ENCODE measurements at regions not wholly inside any gene's neighbourhood (a gene's known extent, or its start where the extent isn't known, plus 50 kb on each side); places are given as distances from the start of the nearest gene placed in this dataset.

DNA sequence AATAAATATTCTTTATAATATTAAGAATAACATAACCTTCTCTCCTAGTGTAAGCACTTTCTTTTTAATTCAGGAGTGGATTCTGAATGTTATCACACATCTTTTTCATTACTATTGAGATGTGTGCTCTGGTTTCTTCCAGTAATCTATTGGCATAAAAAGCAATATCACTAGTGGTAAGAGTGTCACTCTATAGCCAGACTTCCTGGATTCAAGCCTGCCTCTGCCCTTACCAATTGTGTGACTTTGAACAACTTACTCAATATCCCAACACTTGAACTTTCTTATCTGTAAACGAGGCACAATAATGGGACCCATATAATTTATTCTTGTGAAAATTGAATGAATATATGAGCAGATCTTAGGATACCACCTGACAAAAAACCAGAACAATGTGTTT, 71.0 kb downstream of the SEM1 start:
- no peak for DNase-seq (ENCODE audit: low spot score)

DNA sequence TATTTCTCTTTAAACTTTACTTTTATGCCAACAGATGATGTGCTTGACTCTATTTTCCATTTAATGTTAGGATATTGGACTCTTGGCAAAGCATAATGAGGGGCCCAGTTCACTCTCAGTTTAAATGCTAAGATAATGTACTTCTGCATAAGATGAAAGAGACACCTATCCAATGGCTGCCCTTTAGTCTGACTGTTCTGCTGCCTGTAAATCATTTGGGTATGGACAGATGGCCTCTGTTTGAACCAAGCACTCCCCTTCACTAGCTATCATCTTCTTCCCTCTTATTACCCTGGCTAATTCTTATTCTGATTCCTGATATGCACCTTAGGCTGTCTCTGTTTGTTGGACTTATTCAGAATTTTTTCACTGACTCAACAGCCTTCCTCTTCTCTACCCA, 72.1 kb downstream of the SEM1 start:
- no peak for DNase-seq (ENCODE audit: low spot score)

DNA sequence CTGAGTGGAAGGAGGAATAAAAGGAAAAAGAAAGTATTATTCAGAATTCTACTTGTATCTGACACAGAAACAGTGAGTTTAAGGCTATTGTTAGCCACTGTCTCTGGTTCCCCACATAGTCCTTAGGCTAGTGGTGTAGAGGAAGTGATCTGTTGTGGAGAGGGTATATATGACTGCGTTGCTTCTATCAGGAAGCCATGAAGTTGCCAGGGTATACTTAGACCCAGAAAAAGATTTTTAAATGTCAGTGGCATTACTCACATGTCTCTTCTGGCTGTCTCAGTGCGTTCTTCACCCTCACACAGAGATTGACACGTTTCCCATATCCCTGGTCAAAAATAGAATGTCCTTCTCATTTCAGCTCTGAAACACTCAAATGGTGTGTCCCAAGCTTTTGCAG, 72.7 kb downstream of the SEM1 start:
- DNase-seq (ENCODE audit: low spot score) = no peak

DNA sequence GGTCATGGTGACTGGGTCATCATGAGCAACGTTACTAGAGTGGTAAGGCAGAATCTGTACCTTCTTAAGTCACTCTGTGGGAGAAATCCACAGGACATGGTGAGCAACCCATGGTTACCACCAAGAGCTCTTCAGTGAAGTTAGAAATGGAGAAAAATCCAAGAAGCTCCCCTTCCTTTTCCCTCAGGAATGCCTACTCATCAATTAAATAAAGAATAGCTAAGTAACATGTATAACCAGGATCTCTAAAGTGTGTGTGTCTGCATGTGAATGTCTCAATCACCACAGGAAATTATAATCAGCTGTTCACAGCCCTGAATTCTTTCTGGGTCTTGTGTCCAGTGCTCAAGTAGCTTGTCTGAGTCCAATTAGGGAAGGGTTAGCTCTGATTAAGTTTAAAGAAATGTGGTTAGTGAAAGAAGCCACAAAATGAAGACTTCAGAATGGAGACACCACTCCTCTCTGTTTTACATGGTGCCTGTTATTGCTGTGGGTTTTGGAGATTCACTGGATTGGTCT, 73.2 kb downstream of the SEM1 start:
- no peak for DNase-seq (ENCODE audit: low spot score)

DNA sequence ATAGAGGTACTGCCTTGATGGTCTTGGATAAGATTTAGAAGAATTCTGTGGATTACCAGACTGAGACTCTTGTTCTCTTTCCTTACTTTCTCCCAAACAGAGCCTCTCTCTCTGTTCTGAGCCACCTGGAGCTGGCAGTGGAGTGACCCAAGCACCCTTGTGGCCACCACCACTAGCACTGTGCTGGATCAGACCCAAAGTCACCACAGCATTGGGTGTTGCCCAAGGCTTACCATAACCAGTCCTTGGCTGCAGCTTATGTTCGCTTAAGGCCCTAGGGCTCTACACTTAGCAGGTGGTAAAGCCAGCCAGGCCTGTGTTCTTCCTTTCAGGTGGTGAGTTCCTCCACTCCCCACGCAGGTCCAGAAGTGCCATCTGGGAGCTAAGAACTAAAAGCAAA, 79.8 kb downstream of the SEM1 start:
- DNase-seq (ENCODE audit: low spot score) = no peak

DNA sequence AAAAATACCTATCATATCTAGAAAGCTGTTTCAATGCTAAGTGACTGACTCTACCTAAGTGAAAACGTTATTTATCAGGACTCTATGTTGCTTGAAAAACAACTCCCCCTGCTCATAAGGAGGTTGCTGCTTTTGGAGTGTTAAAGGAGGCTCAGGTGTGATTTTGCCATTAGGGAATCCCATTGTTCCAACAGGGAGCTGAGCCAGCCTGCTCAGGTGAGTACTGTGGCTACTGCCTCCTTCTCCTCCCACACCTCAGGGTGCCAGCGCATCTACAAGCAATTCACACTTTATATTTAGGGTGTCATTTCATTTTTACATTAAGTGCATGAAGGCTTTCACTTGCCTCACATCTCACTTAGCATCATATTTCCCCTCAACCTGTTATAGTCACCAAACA, 84.7 kb downstream of the SEM1 start:
- no peak for DNase-seq (ENCODE audit: low spot score)

DNA sequence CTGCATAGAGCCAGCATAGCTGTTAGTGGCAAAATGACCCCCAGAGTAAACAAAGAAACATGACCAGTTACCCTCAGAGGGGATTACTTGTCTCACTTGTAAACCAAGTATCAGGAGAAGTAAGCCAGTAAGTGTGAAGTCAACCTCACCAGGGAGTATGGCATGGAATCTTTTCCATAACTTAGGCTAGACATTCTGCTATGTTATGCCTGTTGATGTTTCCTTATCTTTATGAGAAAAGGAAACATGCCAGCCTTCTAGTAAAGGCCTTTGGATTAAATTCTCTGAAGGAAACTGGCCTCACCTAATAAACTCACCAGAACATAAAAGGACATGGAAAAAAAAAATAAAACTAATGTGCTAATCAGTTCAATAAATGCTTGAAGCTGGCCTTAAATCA, 87.7 kb downstream of the SEM1 start:
- DNase-seq (ENCODE audit: low spot score) = no peak

DNA sequence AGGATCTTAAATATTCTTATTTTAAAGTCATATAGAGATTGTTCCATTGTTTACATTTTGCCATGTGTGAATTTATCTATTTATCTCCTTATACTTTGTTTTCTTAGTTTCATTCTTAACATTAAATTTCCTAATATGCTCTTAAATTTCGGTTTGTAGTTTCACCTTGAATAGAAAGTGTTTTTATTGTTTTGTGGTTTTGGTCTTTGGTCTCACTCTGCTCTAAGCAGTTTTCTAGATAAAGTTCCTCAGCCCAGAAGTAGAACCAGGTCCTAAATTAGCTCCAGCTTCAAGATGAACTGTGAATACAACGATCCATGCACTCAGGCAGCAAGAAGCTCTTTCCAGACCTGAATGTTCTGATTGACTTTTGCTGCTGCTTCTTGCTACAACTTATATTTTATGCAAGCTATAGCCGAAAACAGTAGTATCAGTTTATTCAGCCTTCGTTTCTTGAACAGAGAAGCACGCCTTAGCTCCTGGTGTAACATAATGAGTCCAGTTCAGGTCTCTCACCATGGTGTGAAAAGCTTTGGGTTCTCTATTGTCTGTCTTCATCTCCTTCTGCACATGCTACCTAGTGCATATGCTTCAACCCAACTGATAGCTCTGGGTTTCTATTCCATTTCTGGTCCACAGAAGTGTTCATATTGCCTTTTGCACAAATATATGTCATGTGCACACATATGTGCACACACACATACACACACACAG, 95.3 kb downstream of the SEM1 start:
- no peak for DNase-seq (ENCODE audit: low spot score)

DNA sequence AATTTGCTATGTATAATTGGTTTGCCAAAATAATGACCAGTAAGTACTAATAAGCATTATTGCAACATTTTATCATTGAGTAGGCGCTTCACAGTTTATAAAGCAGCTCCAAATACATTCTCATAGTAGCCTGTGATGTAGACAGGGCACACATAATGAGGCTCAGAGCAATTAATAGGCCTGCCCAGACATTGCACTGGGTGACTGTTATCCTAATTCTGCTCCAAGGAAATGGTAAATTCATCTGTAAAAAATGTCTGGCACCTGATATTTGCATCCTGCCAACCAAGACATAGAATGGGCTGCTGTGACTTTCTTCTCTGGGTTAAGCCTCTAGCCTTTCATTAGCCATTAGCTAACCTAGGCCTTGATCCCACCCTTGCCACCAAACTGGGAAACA, 97.6 kb downstream of the SEM1 start:
- DNase-seq (ENCODE audit: low spot score) = no peak

DNA sequence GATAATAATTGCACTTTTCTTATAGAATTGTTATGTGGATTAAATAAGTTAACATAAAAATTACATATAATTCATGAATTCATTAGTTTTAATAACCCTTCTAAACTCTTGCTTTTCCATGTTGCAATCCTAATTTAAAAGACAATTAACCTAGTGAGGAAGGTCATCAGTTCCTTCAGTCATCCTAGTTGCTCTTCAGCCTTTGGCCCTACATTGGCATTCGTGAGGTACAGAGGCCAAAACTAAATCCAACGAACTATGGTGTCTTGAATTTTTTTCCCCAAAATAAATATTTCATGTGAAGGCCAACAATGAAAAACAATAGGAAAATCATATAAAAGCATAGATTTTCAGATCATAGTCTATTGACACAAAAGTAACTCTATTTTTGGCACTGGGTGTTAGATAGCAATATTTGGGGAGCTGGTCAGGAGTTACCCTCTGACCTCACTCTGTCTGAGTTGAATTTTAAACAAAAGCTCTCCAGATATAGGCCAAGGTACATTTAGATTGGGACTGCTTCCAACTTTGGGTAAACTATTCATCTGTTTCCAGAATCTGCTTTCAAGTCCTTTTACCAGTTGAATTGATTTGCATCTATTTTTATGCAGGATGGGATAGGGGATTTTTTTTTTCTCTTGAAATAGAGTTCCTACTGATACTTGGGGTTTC, 104.5 kb downstream of the SEM1 start:
- DNase-seq (ENCODE audit: low spot score) = no peak

DNA sequence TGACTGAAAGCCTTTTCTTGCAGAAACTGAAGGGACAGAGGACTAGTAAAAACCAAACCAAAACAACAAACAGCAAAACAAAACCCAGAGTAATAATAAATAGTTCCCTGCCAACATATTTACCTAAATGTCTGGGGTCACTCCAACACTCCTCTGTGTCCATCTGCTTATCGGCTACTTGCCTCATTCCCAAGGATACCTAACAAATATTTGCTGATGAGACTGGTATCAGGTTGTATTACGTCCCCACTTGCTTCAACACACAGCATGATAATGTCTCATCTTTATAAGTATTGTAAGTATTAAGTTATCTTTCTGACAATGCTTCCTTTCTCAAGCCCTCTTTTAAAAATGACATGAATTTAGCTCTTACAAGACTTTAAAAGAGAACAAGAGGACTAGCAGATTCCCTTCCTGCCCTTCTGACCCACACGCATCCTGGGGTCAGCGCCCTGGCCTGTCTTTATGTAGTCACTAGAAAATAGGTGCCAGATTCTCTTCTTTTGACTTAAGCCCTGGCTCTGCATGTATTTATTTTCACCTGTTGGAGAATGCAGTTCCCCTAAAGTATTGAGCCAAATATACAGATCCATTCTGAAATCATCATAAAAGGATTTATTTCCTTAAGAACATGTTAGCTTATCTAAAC, 110.2 kb downstream of the SEM1 start:
- no peak for DNase-seq (ENCODE audit: low spot score)

DNA sequence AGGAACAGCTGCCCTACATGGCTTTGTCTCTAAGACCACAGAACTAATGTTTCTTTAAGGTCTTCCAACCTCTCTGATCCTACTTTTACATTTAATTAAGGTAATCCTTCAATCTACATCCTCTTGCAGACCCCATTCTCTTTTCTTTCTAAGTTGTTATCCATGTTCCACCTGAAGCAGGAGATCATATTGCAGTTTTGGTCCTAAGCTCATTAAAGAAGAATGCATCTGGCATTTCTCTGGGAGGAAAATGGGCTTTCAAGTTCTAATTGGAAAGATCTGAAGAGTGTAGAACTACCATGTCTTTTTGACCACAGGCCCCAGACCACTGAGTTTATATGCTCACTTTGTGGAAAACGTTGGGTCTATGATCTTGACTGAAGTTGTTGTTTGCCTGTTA, 111.2 kb downstream of the SEM1 start:
- DNase-seq (ENCODE audit: low spot score) = no peak

DNA sequence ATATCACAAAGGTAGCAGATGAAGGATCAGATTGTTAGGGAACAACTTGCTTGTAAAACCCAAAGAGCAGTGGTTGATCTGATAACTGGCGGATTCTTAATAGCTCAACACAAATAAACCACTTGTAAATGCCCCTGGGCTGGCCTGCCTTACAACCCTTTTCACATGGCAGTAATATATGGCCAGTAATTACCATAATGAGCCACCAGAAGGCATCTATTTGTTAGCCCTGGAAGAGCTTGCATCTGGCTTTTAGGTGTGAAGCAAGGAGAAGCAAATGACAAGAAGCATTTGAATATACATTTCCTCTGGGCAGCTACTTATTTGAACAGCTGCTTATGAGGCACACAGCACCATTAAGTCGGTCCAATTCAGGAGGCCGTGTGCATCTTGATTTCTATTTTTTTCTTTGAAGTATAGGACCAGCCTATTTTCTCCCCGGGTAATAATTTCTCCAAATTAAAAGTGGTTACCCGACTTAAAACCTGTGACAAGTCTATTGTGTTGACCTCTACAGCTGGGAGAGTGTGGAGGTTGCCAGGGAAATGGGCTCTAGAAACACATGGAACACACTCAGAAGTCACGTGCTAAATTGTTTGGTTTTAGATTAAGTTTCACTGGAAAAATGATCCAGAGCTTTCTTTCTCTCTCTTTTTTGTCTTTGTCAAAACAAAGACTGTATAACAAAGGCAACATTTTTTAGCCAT, 113.4 kb downstream of the SEM1 start:
- no peak for DNase-seq (ENCODE audit: low spot score)

DNA sequence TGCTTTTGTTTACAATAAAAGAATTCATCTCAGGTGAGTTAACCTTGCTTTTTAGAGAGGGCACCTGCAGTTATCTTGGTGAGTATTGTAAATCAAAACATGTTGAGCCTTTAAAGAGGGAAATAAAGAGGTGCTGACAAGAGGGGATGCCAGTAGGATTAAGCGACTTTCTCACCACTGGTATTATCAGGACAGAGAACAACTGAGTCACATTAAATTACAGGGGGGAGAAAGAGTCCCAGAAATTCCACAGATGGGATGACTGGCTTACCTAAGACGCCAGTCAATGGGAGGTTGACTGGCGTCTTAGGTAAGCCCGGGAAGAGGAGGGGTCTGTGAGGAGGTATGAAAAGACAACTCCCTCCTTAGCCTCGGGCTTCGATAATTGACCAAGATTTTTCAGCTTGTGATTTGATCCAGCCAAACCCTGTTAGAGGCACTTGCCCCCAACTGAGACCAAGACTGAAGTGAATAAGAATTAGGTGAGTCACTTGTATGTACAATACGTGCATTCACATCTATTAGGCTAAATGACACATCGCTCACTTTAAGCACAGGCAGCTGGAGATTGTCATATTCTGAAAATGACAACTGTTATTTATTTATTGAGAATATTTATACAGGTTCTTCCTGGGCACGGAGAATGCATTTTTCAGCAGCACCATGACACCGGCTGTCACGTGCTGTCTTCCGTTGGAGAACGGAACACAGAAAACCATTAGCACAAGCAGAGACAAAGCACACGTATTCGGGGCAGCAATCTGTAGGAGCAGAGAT, 117.6 kb downstream of the SEM1 start:
- DNase-seq (ENCODE audit: low spot score) = no peak

DNA sequence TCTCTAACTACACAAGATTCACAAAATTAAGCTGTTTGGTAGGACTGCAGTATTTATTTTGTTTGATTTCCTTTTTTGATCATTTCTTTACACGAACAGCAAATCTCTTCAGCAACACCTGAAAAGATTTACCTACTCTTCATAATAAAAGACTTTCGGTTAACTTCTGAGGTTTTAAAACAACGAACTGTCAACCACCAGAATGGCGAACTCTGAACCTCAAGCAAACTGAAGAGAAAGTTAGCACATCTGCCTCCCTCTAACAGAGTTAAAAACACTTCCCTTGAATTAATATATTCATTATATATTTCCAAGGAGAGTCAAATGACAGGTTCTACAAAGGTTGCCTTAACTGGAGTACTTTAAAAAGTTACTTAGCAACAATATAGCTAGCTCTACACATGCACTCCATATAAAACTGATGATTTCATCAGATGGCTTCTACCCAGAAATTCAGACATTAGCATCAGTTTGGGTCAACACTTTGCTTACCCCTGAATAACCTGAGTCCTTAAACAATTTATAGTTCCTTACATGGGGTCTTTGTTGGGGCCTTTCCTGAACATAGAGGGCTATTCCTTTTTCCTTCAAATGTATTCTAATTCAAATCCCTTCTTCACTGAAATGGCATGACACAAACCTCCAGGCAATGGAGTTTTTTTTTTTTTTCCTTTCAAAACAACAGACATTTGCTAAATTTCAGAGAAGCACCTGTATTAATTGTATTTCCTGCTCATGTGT, 118.3 kb downstream of the SEM1 start:
- DNase-seq (ENCODE audit: low spot score) = no peak

DNA sequence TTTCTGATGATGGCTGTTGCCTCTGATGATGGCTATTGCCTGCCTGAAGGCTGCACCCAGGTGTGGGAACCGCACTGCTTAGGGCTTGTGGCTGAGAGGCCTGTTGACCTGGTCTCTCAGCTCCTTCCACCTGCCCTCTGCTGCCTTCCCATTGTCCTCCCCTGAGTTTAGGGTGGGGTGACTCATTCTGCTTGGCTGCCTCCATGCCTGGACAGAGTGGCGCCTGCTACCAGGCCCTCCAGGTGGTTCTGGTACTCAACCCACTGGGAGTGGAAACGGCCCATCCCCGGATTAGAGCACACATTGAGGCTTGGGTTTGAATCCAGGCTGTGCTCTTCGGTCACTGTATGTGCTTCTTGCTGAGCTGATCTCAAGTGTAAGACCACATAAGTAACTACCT, 120.6 kb downstream of the SEM1 start:
- no peak for DNase-seq (ENCODE audit: low spot score)

DNA sequence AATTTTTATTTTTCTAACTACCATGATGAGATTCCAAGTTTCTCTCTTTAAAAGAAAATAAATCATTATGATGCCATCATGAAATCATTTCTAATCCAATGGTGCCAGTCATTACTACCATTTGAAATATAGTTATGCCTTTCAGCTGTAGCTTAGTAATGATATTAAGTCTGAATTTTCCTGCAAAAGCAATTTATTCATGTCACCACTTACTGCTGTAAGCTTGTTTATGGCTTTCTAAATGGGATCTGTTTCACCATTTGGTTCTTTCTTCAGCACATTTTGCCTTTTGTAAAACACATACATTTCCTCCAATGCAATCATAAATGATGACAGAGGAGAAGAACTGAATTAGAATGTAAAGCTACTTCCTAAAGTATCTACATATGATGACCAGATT, 130.5 kb downstream of the SEM1 start:
- no peak for DNase-seq (ENCODE audit: low spot score)

DNA sequence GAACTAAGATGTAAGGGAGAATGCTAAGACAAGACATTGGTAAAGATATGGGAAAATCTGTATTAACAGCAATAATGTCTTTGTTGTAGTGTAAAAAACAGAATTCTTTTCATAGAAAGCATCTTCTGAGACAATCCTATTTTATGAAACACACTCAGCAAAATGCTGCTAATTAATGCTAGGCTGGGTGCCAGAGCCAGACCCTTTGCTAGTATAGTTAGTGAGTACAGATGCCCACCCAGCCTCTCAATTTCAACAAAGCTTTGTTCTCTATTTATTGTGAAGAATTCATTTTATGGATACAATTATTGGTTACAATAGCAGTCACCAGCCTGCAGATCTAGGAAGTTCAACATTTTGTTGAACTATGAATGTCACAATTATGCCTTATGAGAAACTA, 131.0 kb downstream of the SEM1 start:
- no peak for DNase-seq (ENCODE audit: low spot score)

DNA sequence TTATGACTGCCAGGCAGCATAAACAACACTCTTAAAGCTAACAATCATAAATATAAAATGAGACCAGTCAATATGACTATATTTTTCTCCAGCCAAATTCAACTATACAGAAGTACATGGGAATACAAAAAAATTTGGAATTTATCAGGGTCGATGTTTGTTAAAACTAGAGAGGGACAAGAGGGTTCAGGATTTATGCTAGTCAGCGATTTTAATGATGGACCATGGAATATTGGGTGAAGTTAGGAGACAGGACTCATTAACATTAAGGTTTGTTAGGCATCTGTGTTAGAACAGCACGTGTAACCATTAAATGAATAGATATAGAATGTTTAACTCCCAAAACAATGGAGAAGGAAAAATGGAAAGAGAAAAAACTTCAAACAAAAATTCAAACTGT, 146.2 kb downstream of the SEM1 start:
- no peak for DNase-seq (ENCODE audit: low spot score)

DNA sequence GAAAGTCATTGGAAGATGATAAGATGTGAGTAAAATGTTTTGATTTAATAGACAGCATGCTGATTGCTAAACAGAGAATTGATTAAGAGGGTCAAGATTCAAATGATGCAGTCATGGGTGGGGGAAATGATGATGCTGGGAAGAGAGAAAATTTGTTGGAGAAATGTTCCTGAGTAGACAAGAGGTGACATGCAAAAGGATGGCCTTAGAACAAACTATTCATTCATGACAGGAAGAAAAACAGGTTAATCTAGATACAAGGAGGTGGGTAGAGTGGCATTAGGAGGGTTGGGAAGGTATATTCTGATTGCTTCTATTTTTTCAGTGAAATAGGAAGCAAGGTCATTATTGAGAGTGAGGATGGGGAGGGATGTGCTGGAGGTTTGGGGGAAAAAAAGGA, 146.7 kb downstream of the SEM1 start:
- no peak for DNase-seq (ENCODE audit: low spot score)

DNA sequence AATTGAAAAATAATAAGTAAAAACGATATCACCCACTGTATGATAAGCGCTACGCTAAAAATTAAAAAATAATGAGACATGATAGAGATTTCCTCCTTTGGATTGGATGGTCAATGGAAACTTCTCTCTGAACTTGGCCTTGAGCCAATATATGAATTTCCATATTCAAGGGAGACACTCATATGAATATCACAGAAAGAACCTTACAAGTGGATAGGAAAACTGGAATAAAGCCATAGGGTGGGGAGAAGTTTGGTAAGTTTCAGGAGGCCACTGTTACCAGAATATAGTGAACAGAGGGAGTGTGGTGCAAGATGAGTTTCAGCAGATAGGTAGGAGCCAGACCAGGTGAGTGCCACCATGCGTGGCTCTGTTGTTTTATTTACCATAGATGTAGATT, 147.2 kb downstream of the SEM1 start:
- DNase-seq (ENCODE audit: low spot score) = no peak
